Liver (tissue), 8 donors: ENCODE measurements at regions not wholly inside any gene's neighbourhood (a gene's known extent, or its start where the extent isn't known, plus 50 kb on each side); places are given as distances from the start of the nearest gene placed in this dataset.

Source experiments
- DNase-seq: peaks from one replicate; pipeline ENCODE4 v3.0.0-alpha.2; 2017; ENCODE audit warnings: low spot score
- H3K27ac ChIP-seq, 2 donors: one replicate each; pipeline ENCODE4 v1.7.0; 2013; ENCODE audit warnings: inconsistent platforms in 2 of 2, low read length in 2 of 2, control low read depth in 1 of 2, low read depth in 1 of 2, mild to moderate bottlenecking in 1 of 2
- H3K27me3 ChIP-seq, 4 donors: one replicate each; pipeline versions ENCODE4 v1.6.1 to v1.7.0; 2013; ENCODE audit warnings: low read length in 3 of 4, inconsistent platforms in 1 of 4, mild to moderate bottlenecking in 1 of 4, moderate library complexity in 1 of 4; ENCODE audit not compliant: control insufficient read depth in 4 of 4, insufficient read depth in 4 of 4
- H3K36me3 ChIP-seq, 4 donors: one replicate each; pipeline versions ENCODE4 v1.6.1 to v1.7.0; 2013; ENCODE audit warnings: low read length in 3 of 4, mild to moderate bottlenecking in 3 of 4, low read depth in 1 of 4, moderate library complexity in 1 of 4; ENCODE audit not compliant: control insufficient read depth in 4 of 4, insufficient read depth in 3 of 4
- H3K4me1 ChIP-seq, 4 donors: one replicate each; pipeline versions ENCODE4 v1.6.1 to v1.7.0; 2013; ENCODE audit warnings: low read length in 3 of 4, mild to moderate bottlenecking in 3 of 4, moderate library complexity in 1 of 4; ENCODE audit not compliant: control insufficient read depth in 4 of 4, insufficient read depth in 4 of 4
- H3K4me3 ChIP-seq, 3 donors: one replicate each; pipeline versions ENCODE4 v1.6.1 to v1.7.0; 2013; ENCODE audit warnings: low read length in 3 of 3, control low read depth in 1 of 3, low read depth in 1 of 3, mild to moderate bottlenecking in 1 of 3
- H3K9ac ChIP-seq, 2 donors: one replicate each; pipeline ENCODE4 v1.7.0; 2013; ENCODE audit warnings: low read length in 2 of 2, mild to moderate bottlenecking in 2 of 2, moderate library complexity in 2 of 2, control low read depth in 1 of 2, low read depth in 1 of 2
- H3K9me3 ChIP-seq, 4 donors: one replicate each; pipeline versions ENCODE4 v1.6.1 to v1.7.0; 2013; ENCODE audit warnings: low read length in 3 of 4; ENCODE audit not compliant: control insufficient read depth in 4 of 4
- ATF3 ChIP-seq: IDR thresholded peaks from 2 replicates; pipeline ENCODE4 v1.6.1; 2016; ENCODE audit warnings: antibody characterized with exemption
- CTCF ChIP-seq: fragments of 150-350 bp; IDR thresholded peaks from 2 replicates; pipeline ENCODE4 v1.5.1; 2017; ENCODE audit warnings: improper control_type of control experiment, low read depth, low read length; ENCODE audit not compliant: missing input control
- EGR1 ChIP-seq, 2 donors: IDR thresholded peaks; 2 replicates each; pipeline ENCODE4 v1.6.1; 2016 to 2018; ENCODE audit warnings: antibody characterized with exemption in 2 of 2, low read depth in 2 of 2
- FOXA1 ChIP-seq: IDR thresholded peaks from 2 replicates; pipeline ENCODE4 v1.6.1; 2016; ENCODE audit warnings: antibody characterized with exemption
- GABPA ChIP-seq, 2 donors: IDR thresholded peaks in 1 of 2; conservative IDR thresholded peaks in 1 of 2; 2 replicates each; pipeline ENCODE4 v1.6.1; 2016; ENCODE audit warnings: antibody characterized with exemption in 2 of 2, mild to moderate bottlenecking in 1 of 2, moderate library complexity in 1 of 2
- HNF4A ChIP-seq, 2 donors: conservative IDR thresholded peaks; 2 replicates each; pipeline ENCODE4 v1.6.1; 2016; ENCODE audit warnings: antibody characterized with exemption in 2 of 2, mild to moderate bottlenecking in 2 of 2
- HNF4G ChIP-seq: IDR thresholded peaks from 2 replicates; pipeline ENCODE4 v1.6.1; 2016; ENCODE audit warnings: antibody characterized with exemption
- JUND ChIP-seq, 2 donors: IDR thresholded peaks; 2 replicates each; pipeline ENCODE4 v1.6.1; 2016; ENCODE audit warnings: antibody characterized with exemption in 2 of 2
- MAX ChIP-seq: IDR thresholded peaks from 2 replicates; pipeline ENCODE4 v1.6.1; 2016; ENCODE audit warnings: antibody characterized with exemption
- RAD21 ChIP-seq, 2 donors: IDR thresholded peaks; 2 replicates each; pipeline ENCODE4 v1.6.1; 2016; ENCODE audit warnings: antibody characterized with exemption in 2 of 2, mild to moderate bottlenecking in 2 of 2
- REST ChIP-seq: IDR thresholded peaks from 2 replicates; pipeline ENCODE4 v1.6.1; 2016; ENCODE audit warnings: antibody characterized with exemption, mild to moderate bottlenecking
- RXRA ChIP-seq, 2 donors: IDR thresholded peaks; 2 replicates each; pipeline ENCODE4 v1.6.1; 2017 to 2018; ENCODE audit warnings: antibody characterized with exemption in 2 of 2, mild to moderate bottlenecking in 1 of 2
- SP1 ChIP-seq: IDR thresholded peaks from 2 replicates; pipeline ENCODE4 v1.6.1; 2018; ENCODE audit warnings: antibody characterized with exemption, mild to moderate bottlenecking
- TAF1 ChIP-seq: conservative IDR thresholded peaks from 2 replicates; pipeline ENCODE4 v1.6.1; 2016; ENCODE audit warnings: antibody characterized with exemption, mild to moderate bottlenecking
- ZBTB33 ChIP-seq: IDR thresholded peaks from 2 replicates; pipeline ENCODE4 v1.6.1; 2016; ENCODE audit warnings: antibody characterized with exemption
- WGBS: extraction: QIAGEN DNeasy Blood & Tissue Kit; methylation state at CpG from one replicate; pipeline ENCODE4 v1.1.7; 2013; 5-methylcytosine and 5-hydroxymethylcytosine counted together
- donor health status: healthy.
- donor health status: healthy.
- donor health status: healthy.
- donor health status: healthy.
- donor health status: healthy.

- WGBS: 64% methylated on average over 3 of the region's 3 CpGs
- no peak overlapping the region for H3K27ac ChIP-seq
- no peaks in the 10 kb centered on the region for H3K27me3 ChIP-seq
- DNase-seq: no peak
- H3K9ac ChIP-seq: no peak overlapping the region
- H3K36me3 ChIP-seq: no peaks in the 10 kb centered on the region
- no peak overlapping the region for H3K4me3 ChIP-seq
- H3K9me3 ChIP-seq: peaks cover 0 to 13% (median 3%) of the 10 kb centered on the region in 4 donors
- no peak for TF ChIP-seq ZBTB33
- no peak for TF ChIP-seq ATF3
- no peak for TF ChIP-seq SP1
- TF ChIP-seq GABPA (IDR thresholded peaks at IDR 0.05 in 1 of 2, conservative IDR thresholded peaks at IDR 0.05 in 1 of 2): no peak
- no peaks in the 10 kb centered on the region for H3K4me1 ChIP-seq
Measured at GRCh38 chrX:7378406-7378805, 230.5 kb upstream of the PUDP start.

- Histone ChIP-seq H3K9ac (no peak overlapping the region), H3K36me3 (no peaks in the 10 kb centered on the region), H3K27ac (no peak overlapping the region), H3K9me3 (peaks cover 0 to 15% (median 6%) of the 10 kb centered on the region in 4 donors), H3K4me3 (no peak overlapping the region), H3K27me3 (no peaks in the 10 kb centered on the region), H3K4me1 (no peaks in the 10 kb centered on the region)
- DNase-seq: no peak
- WGBS: 66% methylated on average over 7 of the region's 7 CpGs
- TF ChIP-seq JUND (IDR thresholded peaks at IDR 0.05) (no peak), MAX (no peak), ATF3 (no peak), RAD21 (IDR thresholded peaks at IDR 0.05) (no peak), HNF4A (conservative IDR thresholded peaks at IDR 0.05) (no peak), HNF4G (no peak), FOXA1 (no peak), RXRA (IDR thresholded peaks at IDR 0.05) (no peak), SP1 (no peak), EGR1 (IDR thresholded peaks at IDR 0.05; ENCODE audit: low read depth in 2 of 2) (no peak), CTCF (no peak), TAF1 (no peak), REST (no peak), ZBTB33 (no peak), GABPA (IDR thresholded peaks at IDR 0.05 in 1 of 2, conservative IDR thresholded peaks at IDR 0.05 in 1 of 2) (no peak)
Measured at GRCh38 chrX:7372825-7373525, 225.0 kb upstream of the PUDP start.
